ENCODE measurements at regions not wholly inside any gene's neighbourhood (a gene's known extent, or its start where the extent isn't known, plus 50 kb on each side); places are given as distances from the start of the nearest gene placed in this dataset.

GRCh38 chr1:184188037-184188436 is 136.5 kb downstream of the TSEN15 start:
- WGBS, 4 donors: 42 to 53% (median 51%) methylated on average over 2 of the region's 2 CpGs
- TF ChIP-seq CTCF (IDR thresholded peaks at IDR 0.05): no peak
- TF ChIP-seq POLR2A (IDR thresholded peaks at IDR 0.05): no peak
- Histone ChIP-seq H3K27ac (no peak overlapping the region), H3K36me3 (replicated peaks in 1 of 2) (no peaks in the 10 kb centered on the region), H3K4me1 (replicated peaks in 1 of 2) (peaks cover 9 to 24% of the 10 kb centered on the region in 2 donors), H3K9me3 (replicated peaks in 1 of 3) (no peaks in the 10 kb centered on the region), H3K4me3 (no peak overlapping the region), H3K27me3 (no peaks in the 10 kb centered on the region)
- intact Hi-C loops (cut with DNase I): no loop called here
- no peak for DNase-seq

- peak; percentile 71 to 83 (median 80) for DNase-seq
- TF ChIP-seq CTCF (IDR thresholded peaks at IDR 0.05) (no peak), POLR2A (IDR thresholded peaks at IDR 0.05) (no peak)
- intact Hi-C loops (cut with DNase I): no loop called here
- H3K4me3 ChIP-seq: no peak overlapping the region
- H3K36me3 ChIP-seq (replicated peaks in 1 of 2): no peaks in the 10 kb centered on the region
- H3K27ac ChIP-seq: no peak overlapping the region
- H3K27me3 ChIP-seq: no peaks in the 10 kb centered on the region
- peaks cover 9 to 24% of the 10 kb centered on the region in 2 donors for H3K4me1 ChIP-seq (replicated peaks in 1 of 2)
- H3K9me3 ChIP-seq (replicated peaks in 1 of 3): no peaks in the 10 kb centered on the region
Observed at GRCh38 chr1:184189361-184189760, 137.8 kb downstream of the TSEN15 start.

- Histone ChIP-seq H3K9me3 (replicated peaks in 1 of 3) (no peaks in the 10 kb centered on the region), H3K27me3 (no peaks in the 10 kb centered on the region), H3K4me3 (no peak overlapping the region), H3K36me3 (replicated peaks in 1 of 2) (no peaks in the 10 kb centered on the region), H3K4me1 (replicated peaks in 1 of 2) (peaks cover 9 to 24% of the 10 kb centered on the region in 2 donors), H3K27ac (no peak overlapping the region)
- no peak for DNase-seq
- TF ChIP-seq POLR2A (IDR thresholded peaks at IDR 0.05): no peak
- no peak for TF ChIP-seq CTCF (IDR thresholded peaks at IDR 0.05)
- intact Hi-C loops (cut with DNase I): no loop called here
- WGBS, 4 donors: 15 to 61% (median 34%) methylated on average over 2 of the region's 2 CpGs
Observed at GRCh38 chr1:184190616-184191015, 139.1 kb downstream of the TSEN15 start.

GRCh38 chr1:184191181-184191621 is 139.7 kb downstream of the TSEN15 start:
- Histone ChIP-seq H3K4me3 (no peak overlapping the region), H3K9me3 (replicated peaks in 1 of 3) (no peaks in the 10 kb centered on the region), H3K4me1 (replicated peaks in 1 of 2) (peaks cover 9 to 24% of the 10 kb centered on the region in 2 donors), H3K27me3 (no peaks in the 10 kb centered on the region), H3K27ac (no peak overlapping the region), H3K36me3 (replicated peaks in 1 of 2) (no peaks in the 10 kb centered on the region)
- DNase-seq: peak; percentile 54 to 86 (median 72)
- intact Hi-C loops (cut with DNase I): no loop called here
- 25 to 51% (median 27%) methylated on average over 12 of the region's 12 CpGs for WGBS, 4 donors
- TF ChIP-seq CTCF (IDR thresholded peaks at IDR 0.05) (no peak), POLR2A (IDR thresholded peaks at IDR 0.05) (no peak)
